Pancreas (tissue), 10 donors: ENCODE measurements at regions not wholly inside any gene's neighbourhood (a gene's known extent, or its start where the extent isn't known, plus 50 kb on each side); places are given as distances from the start of the nearest gene placed in this dataset.

Source experiments
- ATAC-seq, 4 donors: fragments of 200-7000 bp; cut with Tn5 transposase; one replicate each; pipeline versions ENCODE4 v1.8.0 to v1.9.1; 2020; ENCODE audit warnings: mild to moderate bottlenecking in 4 of 4, moderate library complexity in 4 of 4
- DNase-seq, 6 donors: peaks; one replicate each; pipeline ENCODE4 v3.0.0-alpha.2; 2020
- FAIRE-seq: peaks from 2 replicates; lab custom pipeline; 2012; peaks lifted over from hg19 to GRCh38; lab: Jason Lieb, UNC
- H3K27ac ChIP-seq, 4 donors: fragments of 200-600 bp; sonication (generic); 1 replicate in 3 of 4; 2 replicates in 1 of 4; pipeline versions ENCODE4 v1.5.0 to v1.8.0; 2020
- H3K27me3 ChIP-seq, 4 donors: fragments of 200-600 bp; one replicate each; pipeline ENCODE4 v1.8.0; 2021
- H3K36me3 ChIP-seq, 3 donors: fragments of 200-600 bp; sonication (generic) in 1 of 3; one replicate each; pipeline versions ENCODE4 v1.5.0 to v1.8.0; 2020 to 2021
- H3K4me1 ChIP-seq, 3 donors: fragments of 200-600 bp; one replicate each; pipeline ENCODE4 v1.8.0; 2021
- H3K4me3 ChIP-seq, 4 donors: fragments of 200-600 bp; sonication (generic) in 2 of 4; one replicate each; pipeline versions ENCODE4 v1.5.0 to v1.8.0; 2020 to 2021
- H3K9me3 ChIP-seq, 4 donors: fragments of 200-600 bp; one replicate each; pipeline ENCODE4 v1.8.0; 2021
- WGBS, 2 donors: extraction: QIAGEN DNeasy Blood & Tissue Kit; methylation state at CpG; one replicate each; pipeline ENCODE4 v1.1.7; 2013; 5-methylcytosine and 5-hydroxymethylcytosine counted together
- intact Hi-C, 3 donors: fragments of 100-400 bp; cut with DNase I; formaldehyde crosslinking; loops; one replicate each; pipeline versions ENCODE4 v1.11.1 to v1.14.2; 2022
- TF ChIP-seq, protein P1 (sequence below), 4 donors: fragments of 200-600 bp; sonication (generic) in 3 of 4; IDR thresholded peaks; one replicate each; pipeline versions ENCODE4 v1.5.0 to v1.8.0; 2021; ENCODE audit warnings: antibody characterized with exemption in 4 of 4
- donor health status: healthy with polysubstance abuse.
- donor health status: DM: no; HTN: no; CAD: no; lungs with moderate emphysema.
- donor health status: DM: no; HTN: no; CAD: no.
- donor health status: control.
- donor health status: control.
- donor health status: Bipolar disorder and iron deficiency.
- donor health status: DM: yes; HTN: yes; CAD: no.
- donor health status: DM: no; HTN: no; CAD: no.
- donor health status: DM: no; HTN: no; CAD: no.
- donor health status: DM: yes; HTN: yes; CAD: no.

DNA sequence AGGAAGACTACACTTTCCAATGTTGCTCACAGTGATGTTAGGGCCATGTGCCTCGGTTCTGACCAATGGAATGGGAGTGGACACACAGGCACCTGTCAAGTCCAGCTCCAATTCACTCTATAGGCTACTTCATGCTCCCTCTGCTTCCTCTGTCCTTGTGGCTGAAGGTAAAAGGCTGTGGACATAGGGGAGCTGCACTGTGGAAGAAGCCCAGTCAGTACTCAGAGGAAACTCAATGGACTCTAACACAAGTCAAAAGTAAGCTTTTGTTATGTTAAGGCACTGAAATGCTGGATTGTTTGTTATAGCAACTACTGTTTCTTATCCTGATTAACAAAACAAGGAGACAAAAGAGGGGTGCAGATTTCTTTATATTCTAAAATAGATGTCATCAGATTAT, 278.2 kb downstream of the BCL11B start:
- intact Hi-C loops = no loop called here

DNA sequence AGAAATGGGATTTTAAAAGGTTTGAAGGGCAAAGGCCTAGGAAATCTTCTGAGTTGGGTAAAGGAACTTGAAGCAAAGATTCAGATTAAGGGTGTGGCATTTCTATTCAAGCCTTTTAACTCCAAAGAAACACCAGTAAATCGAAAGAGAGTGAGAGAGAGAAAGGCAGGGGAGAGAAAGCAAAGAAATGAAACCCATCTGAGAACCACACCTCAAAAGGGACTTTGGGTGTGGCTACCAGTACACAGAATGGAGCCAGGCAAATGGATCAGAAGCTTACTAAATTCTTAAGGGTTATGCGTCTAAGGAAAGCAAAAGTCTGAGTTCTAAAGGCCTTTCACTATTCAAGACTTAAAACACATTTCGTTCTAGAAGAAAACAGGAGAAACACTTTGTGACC, 277.4 kb downstream of the BCL11B start:
- Histone ChIP-seq H3K36me3 (no peaks in the 10 kb centered on the region), H3K27me3 (no peaks in the 10 kb centered on the region), H3K4me3 (no peak overlapping the region), H3K4me1 (no peaks in the 10 kb centered on the region), H3K27ac (no peak overlapping the region), H3K9me3 (no peaks in the 10 kb centered on the region)
- TF ChIP-seq, protein P1, sequence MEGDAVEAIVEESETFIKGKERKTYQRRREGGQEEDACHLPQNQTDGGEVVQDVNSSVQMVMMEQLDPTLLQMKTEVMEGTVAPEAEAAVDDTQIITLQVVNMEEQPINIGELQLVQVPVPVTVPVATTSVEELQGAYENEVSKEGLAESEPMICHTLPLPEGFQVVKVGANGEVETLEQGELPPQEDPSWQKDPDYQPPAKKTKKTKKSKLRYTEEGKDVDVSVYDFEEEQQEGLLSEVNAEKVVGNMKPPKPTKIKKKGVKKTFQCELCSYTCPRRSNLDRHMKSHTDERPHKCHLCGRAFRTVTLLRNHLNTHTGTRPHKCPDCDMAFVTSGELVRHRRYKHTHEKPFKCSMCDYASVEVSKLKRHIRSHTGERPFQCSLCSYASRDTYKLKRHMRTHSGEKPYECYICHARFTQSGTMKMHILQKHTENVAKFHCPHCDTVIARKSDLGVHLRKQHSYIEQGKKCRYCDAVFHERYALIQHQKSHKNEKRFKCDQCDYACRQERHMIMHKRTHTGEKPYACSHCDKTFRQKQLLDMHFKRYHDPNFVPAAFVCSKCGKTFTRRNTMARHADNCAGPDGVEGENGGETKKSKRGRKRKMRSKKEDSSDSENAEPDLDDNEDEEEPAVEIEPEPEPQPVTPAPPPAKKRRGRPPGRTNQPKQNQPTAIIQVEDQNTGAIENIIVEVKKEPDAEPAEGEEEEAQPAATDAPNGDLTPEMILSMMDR (IDR thresholded peaks at IDR 0.05) = no peak
- 68 to 84% methylated on average over 3 of the region's 3 CpGs for WGBS, 2 donors
- ATAC-seq (no peak), FAIRE-seq (no peak), DNase-seq (no peak)
- intact Hi-C loops = no loop called here

More for the DNA sequence above, 278.2 kb downstream of the BCL11B start:
- Histone ChIP-seq H3K27me3 (no peaks in the 10 kb centered on the region), H3K9me3 (no peaks in the 10 kb centered on the region), H3K27ac (no peak overlapping the region), H3K4me3 (no peak overlapping the region), H3K36me3 (no peaks in the 10 kb centered on the region), H3K4me1 (no peaks in the 10 kb centered on the region)
- TF ChIP-seq, protein P1 (IDR thresholded peaks at IDR 0.05) = no peak
- no peak for FAIRE-seq
- 53 to 83% methylated on average over 1 of the region's 1 CpG for WGBS, 2 donors
- ATAC-seq = no peak
- no peak for DNase-seq

DNA sequence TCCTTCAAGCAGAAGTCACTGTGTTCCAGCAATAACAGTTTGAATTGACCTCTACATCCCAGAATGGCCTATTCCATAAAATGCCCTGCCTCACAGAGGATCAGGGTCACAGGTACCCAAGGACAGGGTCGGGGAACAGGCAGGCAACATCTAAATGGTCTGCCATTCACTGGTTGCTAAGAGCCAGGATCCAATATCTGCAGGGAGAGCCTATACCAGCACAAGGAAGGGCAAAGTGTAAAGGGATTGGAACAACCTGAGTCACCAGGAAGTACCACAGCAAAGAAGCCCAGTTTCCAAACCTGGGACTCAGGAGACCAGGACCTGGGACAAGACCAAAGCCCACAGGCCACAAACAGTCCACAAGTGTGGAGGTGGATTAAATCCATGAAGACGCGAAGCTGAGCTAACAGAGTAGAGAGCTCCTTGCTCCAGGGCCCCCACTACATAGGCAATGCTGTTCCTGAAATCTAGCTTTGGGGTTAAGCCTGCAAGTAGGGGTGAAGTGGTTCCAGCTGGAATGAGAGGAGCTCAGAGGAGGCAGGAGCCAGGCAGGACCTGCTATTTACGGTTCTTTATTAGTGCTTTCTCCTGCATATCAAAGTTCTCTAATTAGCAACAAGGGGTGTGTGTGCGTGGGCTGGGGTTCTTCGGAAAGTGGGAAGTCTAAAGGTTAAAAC, 274.3 kb downstream of the BCL11B start:
- no peaks in the 10 kb centered on the region for H3K9me3 ChIP-seq
- H3K36me3 ChIP-seq = no peaks in the 10 kb centered on the region
- ATAC-seq = no peak
- no peak for DNase-seq
- no peaks in the 10 kb centered on the region for H3K4me1 ChIP-seq
- FAIRE-seq = no peak
- 73 to 88% methylated on average over 6 of the region's 6 CpGs for WGBS, 2 donors
- TF ChIP-seq, protein P1 (IDR thresholded peaks at IDR 0.05) = no peak
- intact Hi-C loops = no loop called here
- no peaks in the 10 kb centered on the region for H3K27me3 ChIP-seq
- no peak overlapping the region for H3K4me3 ChIP-seq
- H3K27ac ChIP-seq = no peak overlapping the region

DNA sequence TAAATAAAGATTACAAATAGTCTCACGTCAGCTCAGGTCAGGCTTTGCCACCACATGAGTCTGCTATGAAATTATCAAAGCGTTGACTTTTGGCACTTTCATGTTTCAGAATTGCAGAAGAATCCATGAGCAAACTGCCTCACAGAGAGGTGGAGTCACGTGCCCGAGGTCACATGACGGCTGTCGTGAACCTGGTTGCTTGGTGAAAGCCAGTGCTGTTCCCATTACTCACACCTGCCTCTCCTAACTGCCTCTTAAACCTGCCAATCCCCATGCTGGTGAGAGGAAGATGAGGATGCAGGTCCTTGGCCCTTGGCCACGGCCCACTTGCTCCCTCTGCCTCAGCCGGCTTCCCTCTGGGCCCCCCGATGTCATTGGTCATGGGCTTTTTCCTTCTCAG, 272.7 kb downstream of the BCL11B start:
- ATAC-seq (no peak), FAIRE-seq (no peak), DNase-seq (no peak)
- Histone ChIP-seq H3K4me1 (no peaks in the 10 kb centered on the region), H3K36me3 (no peaks in the 10 kb centered on the region), H3K9me3 (no peaks in the 10 kb centered on the region), H3K4me3 (no peak overlapping the region), H3K27me3 (no peaks in the 10 kb centered on the region), H3K27ac (no peak overlapping the region)
- WGBS, 2 donors = 69% methylated on average over 9 of the region's 9 CpGs
- intact Hi-C loops = no loop called here
- TF ChIP-seq, protein P1 (IDR thresholded peaks at IDR 0.05) = no peak

DNA sequence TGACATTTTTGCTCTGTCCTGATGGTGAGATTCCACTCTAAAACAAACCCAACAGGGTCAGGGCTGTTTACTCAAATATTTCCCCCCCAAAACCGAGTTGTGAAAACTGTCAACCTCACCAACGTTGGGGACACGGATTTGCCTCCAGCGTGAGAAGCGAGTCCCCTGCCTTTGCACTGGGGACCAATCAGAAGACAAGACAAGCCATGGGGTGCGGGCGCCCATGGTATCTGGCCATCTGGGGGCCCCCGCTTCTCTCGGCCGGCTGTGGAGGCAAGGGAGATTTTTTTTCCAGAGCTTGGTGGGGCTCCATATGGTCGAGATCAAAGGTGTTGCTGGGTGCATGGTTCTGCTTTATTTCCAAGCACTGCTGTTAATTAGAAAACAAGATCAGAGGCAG, 272.1 kb downstream of the BCL11B start:
- intact Hi-C loops = no loop called here
- H3K4me1 ChIP-seq = no peaks in the 10 kb centered on the region
- H3K27me3 ChIP-seq = no peaks in the 10 kb centered on the region
- H3K4me3 ChIP-seq = no peak overlapping the region
- DNase-seq (no peak), ATAC-seq (no peak), FAIRE-seq (no peak)
- no peaks in the 10 kb centered on the region for H3K36me3 ChIP-seq
- H3K27ac ChIP-seq = no peak overlapping the region
- TF ChIP-seq, protein P1 (IDR thresholded peaks at IDR 0.05) = no peak
- WGBS, 2 donors = 63 to 73% methylated on average over 11 of the region's 11 CpGs
- H3K9me3 ChIP-seq = no peaks in the 10 kb centered on the region
